ENCODE measurements at regions not wholly inside any gene's neighbourhood (a gene's known extent, or its start where the extent isn't known, plus 50 kb on each side); places are given as distances from the start of the nearest gene placed in this dataset.
A peak's percentile ranks its signal among the peaks of the same experiment; 100 is the strongest.
"Not testable (repeated sequence)": the region's sequence is repeated elsewhere in the genome, so short reads cannot be mapped to it uniquely, and the experiment has no call there.

DNA sequence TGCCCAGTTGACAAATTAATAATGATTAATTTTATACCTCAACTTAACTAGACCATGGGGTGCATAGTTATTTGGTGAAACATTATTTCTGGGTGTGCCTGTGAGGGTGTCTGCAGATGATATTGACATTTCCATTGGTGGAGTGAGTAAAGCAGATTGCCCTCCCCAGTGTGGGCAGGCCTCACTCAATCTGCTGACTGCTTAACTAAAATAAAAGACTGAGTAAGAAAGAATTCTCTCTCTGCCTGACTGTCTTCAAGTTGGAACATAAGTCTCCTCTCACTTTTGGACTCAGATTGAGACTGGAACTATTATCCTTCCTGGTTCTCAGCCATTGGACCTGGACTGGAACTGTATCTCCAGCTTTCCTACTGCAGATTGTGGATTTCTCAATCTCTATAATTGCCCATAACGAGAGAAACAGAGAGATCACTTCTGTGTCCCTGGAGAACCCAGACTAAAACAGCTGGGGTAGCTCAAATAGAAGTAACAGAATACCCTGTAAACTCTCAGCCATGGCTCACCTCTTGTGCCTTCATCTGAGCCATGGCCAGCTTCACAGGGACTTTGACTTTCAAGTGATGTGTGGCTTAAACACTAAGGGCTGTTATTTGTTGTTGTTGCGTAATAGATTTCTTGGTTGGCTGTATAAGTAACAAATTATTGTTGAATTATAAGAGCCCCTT, 575.3 kb upstream of the RAB6C start:
- H3K9me3 ChIP-seq = no peaks in the 10 kb centered on the region
- H3K4me3 ChIP-seq = no peak overlapping the region
- ATAC-seq = peak; percentile 64 to 95 (median 83)
- DNase-seq = no peak
- intact Hi-C loops (cut with DNase I) = no loop called here
- peak overlapping the region; percentile 50 for H3K27ac ChIP-seq
- no peaks in the 10 kb centered on the region for H3K27me3 ChIP-seq (ENCODE audit: insufficient read depth in 3 of 3, low read length in 2 of 3)
- no peaks in the 10 kb centered on the region for H3K4me1 ChIP-seq
- WGBS, 3 donors = 19 to 29% (median 20%) methylated on average over 2 of the region's 2 CpGs
- H3K36me3 ChIP-seq (ENCODE audit: insufficient read depth in 1 of 2, low read depth in 1 of 2) = no peaks in the 10 kb centered on the region
- TF ChIP-seq, protein P1, sequence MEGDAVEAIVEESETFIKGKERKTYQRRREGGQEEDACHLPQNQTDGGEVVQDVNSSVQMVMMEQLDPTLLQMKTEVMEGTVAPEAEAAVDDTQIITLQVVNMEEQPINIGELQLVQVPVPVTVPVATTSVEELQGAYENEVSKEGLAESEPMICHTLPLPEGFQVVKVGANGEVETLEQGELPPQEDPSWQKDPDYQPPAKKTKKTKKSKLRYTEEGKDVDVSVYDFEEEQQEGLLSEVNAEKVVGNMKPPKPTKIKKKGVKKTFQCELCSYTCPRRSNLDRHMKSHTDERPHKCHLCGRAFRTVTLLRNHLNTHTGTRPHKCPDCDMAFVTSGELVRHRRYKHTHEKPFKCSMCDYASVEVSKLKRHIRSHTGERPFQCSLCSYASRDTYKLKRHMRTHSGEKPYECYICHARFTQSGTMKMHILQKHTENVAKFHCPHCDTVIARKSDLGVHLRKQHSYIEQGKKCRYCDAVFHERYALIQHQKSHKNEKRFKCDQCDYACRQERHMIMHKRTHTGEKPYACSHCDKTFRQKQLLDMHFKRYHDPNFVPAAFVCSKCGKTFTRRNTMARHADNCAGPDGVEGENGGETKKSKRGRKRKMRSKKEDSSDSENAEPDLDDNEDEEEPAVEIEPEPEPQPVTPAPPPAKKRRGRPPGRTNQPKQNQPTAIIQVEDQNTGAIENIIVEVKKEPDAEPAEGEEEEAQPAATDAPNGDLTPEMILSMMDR (IDR thresholded peaks at IDR 0.05) = no peak

DNA sequence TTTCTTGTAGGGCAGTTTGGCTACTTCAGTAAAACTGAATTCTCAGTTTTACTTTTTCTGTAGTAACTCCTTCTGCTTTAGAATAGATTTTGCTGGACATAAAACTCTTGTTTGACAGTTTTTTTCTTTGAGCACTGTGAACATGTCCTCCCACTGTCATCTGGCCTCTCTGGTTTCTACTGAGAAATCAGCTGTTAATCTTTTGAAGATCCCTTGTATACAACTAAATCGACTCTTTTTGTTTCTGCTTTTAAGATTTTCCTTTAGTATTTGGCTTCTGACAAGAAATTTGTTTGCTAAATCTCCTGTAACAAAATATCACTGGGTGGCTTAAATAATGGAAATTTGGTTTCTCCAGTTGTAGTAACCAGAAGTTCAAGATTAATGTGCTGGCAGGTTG, 570.9 kb upstream of the RAB6C start:
- H3K9me3 ChIP-seq = no peaks in the 10 kb centered on the region
- H3K4me1 ChIP-seq = no peaks in the 10 kb centered on the region
- DNase-seq (no peak), ATAC-seq (no peak)
- no peaks in the 10 kb centered on the region for H3K36me3 ChIP-seq (ENCODE audit: insufficient read depth in 1 of 2, low read depth in 1 of 2)
- H3K27ac ChIP-seq = no peak overlapping the region
- H3K27me3 ChIP-seq (ENCODE audit: insufficient read depth in 3 of 3, low read length in 2 of 3) = no peaks in the 10 kb centered on the region
- intact Hi-C loops (cut with DNase I) = no loop called here
- TF ChIP-seq, protein P1 (IDR thresholded peaks at IDR 0.05) = no peak
- H3K4me3 ChIP-seq = no peak overlapping the region
- 87 to 98% (median 95%) methylated on average over 1 of the region's 1 CpG for WGBS, 3 donors

DNA sequence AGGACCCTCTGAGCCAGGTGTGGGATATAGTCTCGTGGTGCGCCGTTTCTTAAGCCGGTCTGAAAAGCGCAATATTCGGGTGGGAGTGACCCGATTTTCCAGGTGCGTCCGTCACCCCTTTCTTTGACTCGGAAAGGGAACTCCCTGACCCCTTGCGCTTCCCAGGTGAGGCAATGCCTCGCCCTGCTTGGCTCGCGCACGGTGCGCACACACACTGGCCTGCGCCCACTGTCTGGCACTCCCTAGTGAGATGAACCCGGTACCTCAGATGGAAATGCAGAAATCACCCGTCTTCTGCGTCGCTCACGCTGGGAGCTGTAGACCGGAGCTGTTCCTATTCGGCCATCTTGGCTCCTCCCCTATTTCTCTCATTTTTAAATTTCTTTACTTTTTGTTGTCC, 562.4 kb upstream of the RAB6C start:
- intact Hi-C loops (cut with DNase I) = not testable (repeated sequence)

DNA sequence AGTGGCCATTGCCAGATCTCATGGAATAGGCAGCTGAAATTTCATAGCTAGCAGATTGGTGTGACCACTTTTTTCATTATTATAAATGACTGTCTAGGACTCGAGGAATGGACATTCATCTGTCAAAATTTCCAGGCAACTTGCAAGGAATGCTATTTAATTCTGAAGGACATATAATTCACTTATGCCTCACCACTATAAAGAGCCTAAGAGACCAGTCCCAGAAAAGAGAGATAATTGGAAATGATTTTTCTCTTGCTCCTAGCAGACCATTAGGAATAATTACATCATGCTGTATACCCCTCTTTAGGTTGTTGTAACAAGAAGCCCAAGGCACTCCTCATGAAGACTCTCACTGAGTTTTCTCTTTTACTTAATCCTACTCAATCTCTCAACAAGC, 557.4 kb upstream of the RAB6C start:
- Histone ChIP-seq H3K36me3 (ENCODE audit: insufficient read depth in 1 of 2, low read depth in 1 of 2) (no peaks in the 10 kb centered on the region), H3K27me3 (ENCODE audit: insufficient read depth in 3 of 3, low read length in 2 of 3) (no peaks in the 10 kb centered on the region), H3K4me1 (no peaks in the 10 kb centered on the region), H3K4me3 (no peak overlapping the region), H3K9me3 (peaks cover 3% of the 10 kb centered on the region), H3K27ac (no peak overlapping the region)
- intact Hi-C loops (cut with DNase I) = no loop called here
- 19 to 46% (median 36%) methylated on average over 1 of the region's 1 CpG for WGBS, 3 donors
- DNase-seq (no peak), ATAC-seq (no peak)
- TF ChIP-seq, protein P1 (IDR thresholded peaks at IDR 0.05) = no peak

More for the DNA sequence above, 562.4 kb upstream of the RAB6C start:
- H3K4me3 ChIP-seq; ATAC-seq; H3K27ac ChIP-seq; H3K9me3 ChIP-seq; H3K36me3 ChIP-seq (ENCODE audit: insufficient read depth in 1 of 2, low read depth in 1 of 2); DNase-seq; H3K4me1 ChIP-seq; H3K27me3 ChIP-seq (ENCODE audit: insufficient read depth in 3 of 3, low read length in 2 of 3): not testable (repeated sequence)
- WGBS, 3 donors = 94 to 98% (median 96%) methylated on average over 5 to 14 of the region's 24 CpGs

DNA sequence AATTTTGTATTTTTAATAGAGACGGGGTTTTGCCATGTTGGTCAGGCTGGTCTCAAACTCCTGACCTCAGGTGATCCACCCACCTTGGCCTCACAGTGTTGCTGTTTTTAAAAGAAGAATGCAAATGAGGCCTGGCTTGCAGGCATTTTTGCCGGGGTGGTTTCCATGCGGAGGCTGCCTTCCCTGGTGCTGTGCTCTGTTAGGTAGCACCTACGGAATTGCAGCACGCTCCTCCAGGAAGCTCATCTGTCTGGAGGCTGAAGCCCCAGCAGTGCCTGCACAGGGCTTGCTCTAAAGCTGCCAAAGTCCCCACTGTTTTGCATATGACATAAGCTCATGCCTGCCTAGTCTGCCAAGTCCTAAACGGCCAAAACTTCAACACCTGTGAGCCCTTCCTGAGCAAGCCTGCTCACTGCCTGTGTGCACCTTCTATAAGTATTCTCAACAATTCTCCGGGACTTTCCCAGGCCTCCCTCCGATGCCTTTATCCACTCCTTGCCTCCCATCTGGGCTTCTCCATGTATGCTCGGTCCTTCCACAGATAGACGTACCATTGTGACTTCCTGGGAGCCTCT, 551.3 kb upstream of the RAB6C start:
- no peak for DNase-seq
- Histone ChIP-seq H3K4me3 (no peak overlapping the region), H3K4me1 (no peaks in the 10 kb centered on the region), H3K27me3 (ENCODE audit: insufficient read depth in 3 of 3, low read length in 2 of 3) (no peaks in the 10 kb centered on the region), H3K36me3 (ENCODE audit: insufficient read depth in 1 of 2, low read depth in 1 of 2) (no peaks in the 10 kb centered on the region), H3K27ac (no peak overlapping the region), H3K9me3 (peaks cover 3% of the 10 kb centered on the region)
- no peak for ATAC-seq
- TF ChIP-seq, protein P1 (IDR thresholded peaks at IDR 0.05) = no peak
- intact Hi-C loops (cut with DNase I) = no loop called here
- 82 to 88% (median 84%) methylated on average over 10 of the region's 10 CpGs for WGBS, 3 donors

Measured in psoas muscle (tissue), 7 donors.